GM23338 (cell line): ENCODE measurements at regions not wholly inside any gene's neighbourhood (a gene's known extent, or its start where the extent isn't known, plus 50 kb on each side); places are given as distances from the start of the nearest gene placed in this dataset.

Experiments
- ATAC-seq: fragments of 200-7000 bp; cut with Tn5 transposase; 3 replicates; pipeline ENCODE4 v1.9.1; 2020
- DNase-seq: peaks from one replicate; pipeline ENCODE4 v3.0.0-alpha.2; 2015; ENCODE audit warnings: low spot score
- H2AFZ ChIP-seq: fragments of 200-600 bp; sonication (generic); 2 replicates; pipeline ENCODE4 v1.8.0; 2016; ENCODE audit warnings: antibody characterized with exemption, mild to moderate bottlenecking, moderate library complexity
- H3F3A ChIP-seq: fragments of 200-600 bp; sonication (generic); replicated peaks from 2 replicates; pipeline ENCODE4 v1.8.0; 2017; ENCODE audit warnings: antibody characterized with exemption, mixed run types, low read depth
- H3K27ac ChIP-seq: fragments of 200-600 bp; sonication (generic); 2 replicates; pipeline ENCODE4 v1.6.1; 2016; ENCODE audit warnings: low read depth
- H3K27me3 ChIP-seq: fragments of 200-600 bp; sonication (generic); 2 replicates; pipeline ENCODE4 v1.8.0; 2016; ENCODE audit warnings: mild to moderate bottlenecking, mixed run types, moderate library complexity; ENCODE audit not compliant: insufficient read depth
- H3K36me3 ChIP-seq: fragments of 200-600 bp; sonication (generic); 2 replicates; pipeline ENCODE4 v1.8.0; 2016; ENCODE audit warnings: mild to moderate bottlenecking; ENCODE audit not compliant: insufficient read depth
- H3K4me1 ChIP-seq: fragments of 200-600 bp; sonication (generic); 2 replicates; pipeline ENCODE4 v1.8.0; 2016; ENCODE audit warnings: mild to moderate bottlenecking, moderate library complexity; ENCODE audit not compliant: insufficient read depth
- H3K4me2 ChIP-seq: fragments of 200-600 bp; sonication (generic); 2 replicates; pipeline ENCODE4 v1.7.1; 2017; ENCODE audit warnings: mixed run types
- H3K4me3 ChIP-seq: fragments of 200-600 bp; sonication (generic); 2 replicates; pipeline ENCODE4 v1.6.1; 2016; ENCODE audit warnings: mixed run types
- H3K79me2 ChIP-seq: fragments of 200-600 bp; sonication (generic); replicated peaks from 2 replicates; pipeline ENCODE4 v1.8.0; 2017; ENCODE audit warnings: mild to moderate bottlenecking; ENCODE audit not compliant: insufficient read depth
- H3K9me2 ChIP-seq: fragments of 200-600 bp; sonication (generic); 2 replicates; pipeline ENCODE4 v1.8.0; 2017; ENCODE audit not compliant: insufficient read depth
- H4K20me1 ChIP-seq: fragments of 200-600 bp; sonication (generic); replicated peaks from 2 replicates; pipeline ENCODE4 v1.8.0; 2017; ENCODE audit warnings: mild to moderate bottlenecking; ENCODE audit not compliant: insufficient read depth
- H3K27ac Mint-ChIP-seq: 2 replicates; pipeline ENCODE4 v1.8.0; 2020; ENCODE audit warnings: inconsistent platforms, mild to moderate bottlenecking, moderate library complexity, mixed read lengths
- H3K27me3 Mint-ChIP-seq: 3 replicates; pipeline ENCODE4 v1.8.0; 2022; ENCODE audit warnings: low read depth, mild to moderate bottlenecking, moderate library complexity, mixed read lengths, inconsistent platforms; ENCODE audit not compliant: insufficient read depth, poor library complexity
- H3K36me3 Mint-ChIP-seq: 3 replicates; pipeline ENCODE4 v1.8.0; 2021; ENCODE audit warnings: low read depth, mild to moderate bottlenecking, inconsistent platforms, moderate library complexity, mixed read lengths
- H3K4me1 Mint-ChIP-seq: 3 replicates; pipeline ENCODE4 v1.8.0; 2020; ENCODE audit warnings: mild to moderate bottlenecking, inconsistent platforms, mixed read lengths
- H3K4me3 Mint-ChIP-seq: 3 replicates; pipeline ENCODE4 v1.8.0; 2021; ENCODE audit warnings: moderate library complexity, mild to moderate bottlenecking, inconsistent platforms, mixed read lengths
- H3K9me3 Mint-ChIP-seq: 3 replicates; pipeline ENCODE4 v1.8.0; 2020; ENCODE audit warnings: moderate library complexity, mild to moderate bottlenecking, inconsistent platforms, mixed read lengths
- CREB1 ChIP-seq: fragments of 250-450 bp; sonication (Bioruptor Pico); IDR thresholded peaks from 2 replicates; pipeline ENCODE4 v1.5.0; 2020; ENCODE audit warnings: low read depth, mild to moderate bottlenecking, moderate library complexity
- CTCF ChIP-seq, 2 experiments: fragments of 200-600 bp in 1 of 2; sonication (generic) in 1 of 2; conservative IDR thresholded peaks; 2 replicates each; pipeline versions ENCODE4 v1.5.1 to v1.6.1; 2016 to 2017; ENCODE audit warnings: antibody characterized with exemption in 2 of 2, low read depth in 2 of 2, mild to moderate bottlenecking in 2 of 2, moderate library complexity in 1 of 2
- EZH2 ChIP-seq: fragments of 200-600 bp; sonication (generic); IDR thresholded peaks from one replicate; pipeline ENCODE4 v1.8.0; 2017; ENCODE audit warnings: antibody characterized with exemption, mild to moderate bottlenecking, low read depth; ENCODE audit not compliant: unreplicated experiment
- EZH2phosphoT487 ChIP-seq: fragments of 200-600 bp; sonication (generic); IDR thresholded peaks from one replicate; pipeline ENCODE4 v1.8.1; 2018; ENCODE audit warnings: antibody characterized with exemption; ENCODE audit not compliant: unreplicated experiment
- JUNB ChIP-seq: IDR thresholded peaks from one replicate; pipeline ENCODE4 v1.6.1; 2016; ENCODE audit warnings: antibody characterized with exemption; ENCODE audit not compliant: unreplicated experiment
- NANOG ChIP-seq: IDR thresholded peaks from 2 replicates; pipeline ENCODE4 v1.6.1; 2016; ENCODE audit warnings: antibody characterized with exemption, borderline replicate concordance
- POLR2AphosphoS5 ChIP-seq: IDR thresholded peaks from 2 replicates; pipeline ENCODE4 v1.6.1; 2016; ENCODE audit warnings: antibody characterized with exemption, low read depth
- STAT1 ChIP-seq: IDR thresholded peaks from one replicate; pipeline ENCODE4 v1.6.1; 2016; ENCODE audit warnings: antibody characterized with exemption; ENCODE audit not compliant: unreplicated experiment
- ZNF114 ChIP-seq: fragments of 250-450 bp; sonication (Bioruptor Pico); IDR thresholded peaks from 2 replicates; pipeline ENCODE4 v1.5.0; 2020; ENCODE audit warnings: mild to moderate bottlenecking, moderate library complexity
- ZNF331 ChIP-seq: fragments of 250-450 bp; sonication (Bioruptor Pico); IDR thresholded peaks from 2 replicates; pipeline ENCODE4 v1.5.0; 2020; ENCODE audit warnings: low read depth, mild to moderate bottlenecking, moderate library complexity
- TF ChIP-seq, protein P1 (sequence below): fragments of 250-450 bp; sonication (Bioruptor Pico); IDR thresholded peaks from 2 replicates; pipeline ENCODE4 v1.5.0; 2020; ENCODE audit warnings: mild to moderate bottlenecking, moderate library complexity
- TF ChIP-seq, protein P2 (sequence below): IDR thresholded peaks from 2 replicates; pipeline ENCODE4 v1.6.1; 2016; ENCODE audit warnings: antibody characterized with exemption
- TF ChIP-seq, protein P3 (sequence below): IDR thresholded peaks from one replicate; pipeline ENCODE4 v1.6.1; 2018; ENCODE audit warnings: antibody characterized with exemption; ENCODE audit not compliant: unreplicated experiment

DNA sequence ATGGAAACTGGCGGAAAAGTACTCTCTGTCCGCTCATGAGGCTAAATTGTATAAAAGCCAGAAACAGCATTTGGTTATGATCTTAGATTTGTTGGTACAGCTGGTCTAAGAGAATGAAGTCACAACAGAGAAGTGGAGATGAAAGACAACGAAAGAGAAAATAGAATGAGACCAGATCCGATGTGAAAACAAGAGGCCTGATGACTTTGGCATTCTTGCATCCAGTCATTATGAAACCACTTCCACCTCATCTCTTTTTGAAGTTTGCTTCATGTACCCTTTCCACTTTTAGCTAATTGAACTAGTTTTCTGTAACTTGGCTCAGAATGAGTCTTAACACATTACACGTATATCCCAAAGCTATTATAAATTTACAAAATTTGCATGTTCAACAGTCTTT is 1431.7 kb downstream of the LRRC4C start:
- TF ChIP-seq ZNF331 (CRISPR knock-in tag) (no peak), EZH2phosphoT487 (no peak), EZH2 (no peak), ZNF114 (no peak), CTCF (conservative IDR thresholded peaks at IDR 0.05; ENCODE audit: low read depth in 2 of 2) (no peak), CREB1 (CRISPR knock-in tag) (no peak), NANOG (no peak), POLR2AphosphoS5 (no peak), JUNB (no peak), STAT1 (no peak)
- TF ChIP-seq, protein P1, sequence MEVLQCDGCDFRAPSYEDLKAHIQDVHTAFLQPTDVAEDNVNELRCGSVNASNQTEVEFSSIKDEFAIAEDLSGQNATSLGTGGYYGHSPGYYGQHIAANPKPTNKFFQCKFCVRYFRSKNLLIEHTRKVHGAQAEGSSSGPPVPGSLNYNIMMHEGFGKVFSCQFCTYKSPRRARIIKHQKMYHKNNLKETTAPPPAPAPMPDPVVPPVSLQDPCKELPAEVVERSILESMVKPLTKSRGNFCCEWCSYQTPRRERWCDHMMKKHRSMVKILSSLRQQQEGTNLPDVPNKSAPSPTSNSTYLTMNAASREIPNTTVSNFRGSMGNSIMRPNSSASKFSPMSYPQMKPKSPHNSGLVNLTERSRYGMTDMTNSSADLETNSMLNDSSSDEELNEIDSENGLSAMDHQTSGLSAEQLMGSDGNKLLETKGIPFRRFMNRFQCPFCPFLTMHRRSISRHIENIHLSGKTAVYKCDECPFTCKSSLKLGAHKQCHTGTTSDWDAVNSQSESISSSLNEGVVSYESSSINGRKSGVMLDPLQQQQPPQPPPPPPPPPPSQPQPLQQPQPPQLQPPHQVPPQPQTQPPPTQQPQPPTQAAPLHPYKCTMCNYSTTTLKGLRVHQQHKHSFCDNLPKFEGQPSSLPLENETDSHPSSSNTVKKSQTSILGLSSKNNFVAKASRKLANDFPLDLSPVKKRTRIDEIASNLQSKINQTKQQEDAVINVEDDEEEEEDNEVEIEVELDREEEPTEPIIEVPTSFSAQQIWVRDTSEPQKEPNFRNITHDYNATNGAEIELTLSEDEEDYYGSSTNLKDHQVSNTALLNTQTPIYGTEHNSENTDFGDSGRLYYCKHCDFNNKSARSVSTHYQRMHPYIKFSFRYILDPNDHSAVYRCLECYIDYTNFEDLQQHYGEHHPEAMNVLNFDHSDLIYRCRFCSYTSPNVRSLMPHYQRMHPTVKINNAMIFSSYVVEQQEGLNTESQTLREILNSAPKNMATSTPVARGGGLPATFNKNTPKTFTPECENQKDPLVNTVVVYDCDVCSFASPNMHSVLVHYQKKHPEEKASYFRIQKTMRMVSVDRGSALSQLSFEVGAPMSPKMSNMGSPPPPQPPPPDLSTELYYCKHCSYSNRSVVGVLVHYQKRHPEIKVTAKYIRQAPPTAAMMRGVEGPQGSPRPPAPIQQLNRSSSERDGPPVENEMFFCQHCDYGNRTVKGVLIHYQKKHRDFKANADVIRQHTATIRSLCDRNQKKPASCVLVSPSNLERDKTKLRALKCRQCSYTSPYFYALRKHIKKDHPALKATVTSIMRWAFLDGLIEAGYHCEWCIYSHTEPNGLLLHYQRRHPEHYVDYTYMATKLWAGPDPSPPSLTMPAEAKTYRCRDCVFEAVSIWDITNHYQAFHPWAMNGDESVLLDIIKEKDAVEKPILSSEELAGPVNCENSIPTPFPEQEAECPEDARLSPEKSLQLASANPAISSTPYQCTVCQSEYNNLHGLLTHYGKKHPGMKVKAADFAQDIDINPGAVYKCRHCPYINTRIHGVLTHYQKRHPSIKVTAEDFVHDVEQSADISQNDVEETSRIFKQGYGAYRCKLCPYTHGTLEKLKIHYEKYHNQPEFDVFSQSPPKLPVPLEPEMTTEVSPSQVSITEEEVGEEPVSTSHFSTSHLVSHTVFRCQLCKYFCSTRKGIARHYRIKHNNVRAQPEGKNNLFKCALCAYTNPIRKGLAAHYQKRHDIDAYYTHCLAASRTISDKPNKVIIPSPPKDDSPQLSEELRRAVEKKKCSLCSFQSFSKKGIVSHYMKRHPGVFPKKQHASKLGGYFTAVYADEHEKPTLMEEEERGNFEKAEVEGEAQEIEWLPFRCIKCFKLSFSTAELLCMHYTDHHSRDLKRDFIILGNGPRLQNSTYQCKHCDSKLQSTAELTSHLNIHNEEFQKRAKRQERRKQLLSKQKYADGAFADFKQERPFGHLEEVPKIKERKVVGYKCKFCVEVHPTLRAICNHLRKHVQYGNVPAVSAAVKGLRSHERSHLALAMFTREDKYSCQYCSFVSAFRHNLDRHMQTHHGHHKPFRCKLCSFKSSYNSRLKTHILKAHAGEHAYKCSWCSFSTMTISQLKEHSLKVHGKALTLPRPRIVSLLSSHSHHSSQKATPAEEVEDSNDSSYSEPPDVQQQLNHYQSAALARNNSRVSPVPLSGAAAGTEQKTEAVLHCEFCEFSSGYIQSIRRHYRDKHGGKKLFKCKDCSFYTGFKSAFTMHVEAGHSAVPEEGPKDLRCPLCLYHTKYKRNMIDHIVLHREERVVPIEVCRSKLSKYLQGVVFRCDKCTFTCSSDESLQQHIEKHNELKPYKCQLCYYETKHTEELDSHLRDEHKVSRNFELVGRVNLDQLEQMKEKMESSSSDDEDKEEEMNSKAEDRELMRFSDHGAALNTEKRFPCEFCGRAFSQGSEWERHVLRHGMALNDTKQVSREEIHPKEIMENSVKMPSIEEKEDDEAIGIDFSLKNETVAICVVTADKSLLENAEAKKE, result no peak
- TF ChIP-seq, protein P2, sequence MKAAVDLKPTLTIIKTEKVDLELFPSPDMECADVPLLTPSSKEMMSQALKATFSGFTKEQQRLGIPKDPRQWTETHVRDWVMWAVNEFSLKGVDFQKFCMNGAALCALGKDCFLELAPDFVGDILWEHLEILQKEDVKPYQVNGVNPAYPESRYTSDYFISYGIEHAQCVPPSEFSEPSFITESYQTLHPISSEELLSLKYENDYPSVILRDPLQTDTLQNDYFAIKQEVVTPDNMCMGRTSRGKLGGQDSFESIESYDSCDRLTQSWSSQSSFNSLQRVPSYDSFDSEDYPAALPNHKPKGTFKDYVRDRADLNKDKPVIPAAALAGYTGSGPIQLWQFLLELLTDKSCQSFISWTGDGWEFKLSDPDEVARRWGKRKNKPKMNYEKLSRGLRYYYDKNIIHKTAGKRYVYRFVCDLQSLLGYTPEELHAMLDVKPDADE, result no peak
- TF ChIP-seq, protein P3, sequence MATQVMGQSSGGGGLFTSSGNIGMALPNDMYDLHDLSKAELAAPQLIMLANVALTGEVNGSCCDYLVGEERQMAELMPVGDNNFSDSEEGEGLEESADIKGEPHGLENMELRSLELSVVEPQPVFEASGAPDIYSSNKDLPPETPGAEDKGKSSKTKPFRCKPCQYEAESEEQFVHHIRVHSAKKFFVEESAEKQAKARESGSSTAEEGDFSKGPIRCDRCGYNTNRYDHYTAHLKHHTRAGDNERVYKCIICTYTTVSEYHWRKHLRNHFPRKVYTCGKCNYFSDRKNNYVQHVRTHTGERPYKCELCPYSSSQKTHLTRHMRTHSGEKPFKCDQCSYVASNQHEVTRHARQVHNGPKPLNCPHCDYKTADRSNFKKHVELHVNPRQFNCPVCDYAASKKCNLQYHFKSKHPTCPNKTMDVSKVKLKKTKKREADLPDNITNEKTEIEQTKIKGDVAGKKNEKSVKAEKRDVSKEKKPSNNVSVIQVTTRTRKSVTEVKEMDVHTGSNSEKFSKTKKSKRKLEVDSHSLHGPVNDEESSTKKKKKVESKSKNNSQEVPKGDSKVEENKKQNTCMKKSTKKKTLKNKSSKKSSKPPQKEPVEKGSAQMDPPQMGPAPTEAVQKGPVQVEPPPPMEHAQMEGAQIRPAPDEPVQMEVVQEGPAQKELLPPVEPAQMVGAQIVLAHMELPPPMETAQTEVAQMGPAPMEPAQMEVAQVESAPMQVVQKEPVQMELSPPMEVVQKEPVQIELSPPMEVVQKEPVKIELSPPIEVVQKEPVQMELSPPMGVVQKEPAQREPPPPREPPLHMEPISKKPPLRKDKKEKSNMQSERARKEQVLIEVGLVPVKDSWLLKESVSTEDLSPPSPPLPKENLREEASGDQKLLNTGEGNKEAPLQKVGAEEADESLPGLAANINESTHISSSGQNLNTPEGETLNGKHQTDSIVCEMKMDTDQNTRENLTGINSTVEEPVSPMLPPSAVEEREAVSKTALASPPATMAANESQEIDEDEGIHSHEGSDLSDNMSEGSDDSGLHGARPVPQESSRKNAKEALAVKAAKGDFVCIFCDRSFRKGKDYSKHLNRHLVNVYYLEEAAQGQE, result no peak
- Mint-ChIP-seq H3K27ac (no peak overlapping the region), H3K4me3 (no peak overlapping the region), H3K27me3 (no peaks in the 10 kb centered on the region), H3K9me3 (peaks cover 12% of the 10 kb centered on the region; the same call in 2 of the 3 replicates), H3K4me1 (peaks cover 22% of the 10 kb centered on the region; the same call in 2 of the 3 replicates), H3K36me3 (peaks cover 10% of the 10 kb centered on the region; the same call in 2 of the 3 replicates)
- H3K4me3 ChIP-seq, result no peak overlapping the region
- H2AFZ ChIP-seq, result no peak overlapping the region
- no peak overlapping the region for H3K27ac ChIP-seq
- DNase-seq, result no peak
- H3K4me1 ChIP-seq, result peaks cover 27% of the 10 kb centered on the region
- H4K20me1 ChIP-seq, result no peaks in the 10 kb centered on the region
- no peaks in the 10 kb centered on the region for H3K79me2 ChIP-seq
- H3F3A ChIP-seq, result no peaks in the 10 kb centered on the region
- no peaks in the 10 kb centered on the region for H3K36me3 ChIP-seq
- ATAC-seq, result no peak
- H3K9me2 ChIP-seq, result no peaks in the 10 kb centered on the region
- H3K27me3 ChIP-seq, result no peaks in the 10 kb centered on the region
- H3K4me2 ChIP-seq, result no peak overlapping the region
